Progenitor cell of endocrine pancreas (in vitro differentiated cells): ENCODE measurements at regions not wholly inside any gene's neighbourhood (a gene's known extent, or its start where the extent isn't known, plus 50 kb on each side); places are given as distances from the start of the nearest gene placed in this dataset.

ENCODE experiments used
- DNase-seq: peaks from one replicate; pipeline ENCODE4 v3.0.0; 2021; ENCODE audit warnings: low spot score; ENCODE audit not compliant: unreplicated experiment
- H3K27ac Mint-ChIP-seq: 2 replicates; pipeline ENCODE4 v1.8.0; 2021; ENCODE audit warnings: mild to moderate bottlenecking, moderate library complexity, mixed read lengths
- H3K27me3 Mint-ChIP-seq: 2 replicates; pipeline ENCODE4 v1.8.0; 2021; ENCODE audit warnings: mixed read lengths
- H3K36me3 Mint-ChIP-seq: 2 replicates; pipeline ENCODE4 v1.8.0; 2022; ENCODE audit warnings: mixed read lengths; ENCODE audit not compliant: insufficient read depth
- H3K4me1 Mint-ChIP-seq: 2 replicates; pipeline ENCODE4 v1.8.0; 2021; ENCODE audit warnings: low read depth, mixed read lengths
- H3K4me3 Mint-ChIP-seq: 2 replicates; pipeline ENCODE4 v1.8.0; 2021; ENCODE audit warnings: low read depth, mild to moderate bottlenecking, moderate library complexity, mixed read lengths
- H3K9me3 Mint-ChIP-seq: 2 replicates; pipeline ENCODE4 v1.8.0; 2021; ENCODE audit warnings: low read depth, mixed read lengths
- TF ChIP-seq, protein P1 (sequence below): fragments of 200-600 bp; sonication (generic); IDR thresholded peaks from one replicate; pipeline ENCODE4 v1.5.0; 2021; ENCODE audit warnings: antibody characterized with exemption, mild to moderate bottlenecking; ENCODE audit not compliant: unreplicated experiment

- no peaks in the 10 kb centered on the region for H3K36me3 Mint-ChIP-seq
Observed at GRCh38 chr16:59351305-59351903, 617.3 kb upstream of the GOT2 start.

DNA sequence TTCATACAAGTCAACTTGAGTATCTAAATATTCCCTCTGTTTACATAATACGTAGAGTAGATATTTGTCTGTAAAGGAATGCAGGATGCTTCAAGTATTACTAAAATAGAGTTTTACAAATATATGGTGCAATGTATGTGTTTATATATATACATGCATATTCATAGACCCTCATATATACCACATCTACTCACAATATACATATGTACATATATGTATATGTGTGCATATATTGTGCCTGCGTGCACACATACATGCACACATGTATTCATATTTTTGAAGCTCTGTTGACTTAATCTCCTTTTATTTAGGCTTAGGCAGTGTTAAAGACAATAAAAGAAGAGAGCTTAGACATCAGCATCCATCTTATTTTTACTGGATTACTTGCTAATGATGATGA lies 616.6 kb upstream of the GOT2 start:
- TF ChIP-seq, protein P1, sequence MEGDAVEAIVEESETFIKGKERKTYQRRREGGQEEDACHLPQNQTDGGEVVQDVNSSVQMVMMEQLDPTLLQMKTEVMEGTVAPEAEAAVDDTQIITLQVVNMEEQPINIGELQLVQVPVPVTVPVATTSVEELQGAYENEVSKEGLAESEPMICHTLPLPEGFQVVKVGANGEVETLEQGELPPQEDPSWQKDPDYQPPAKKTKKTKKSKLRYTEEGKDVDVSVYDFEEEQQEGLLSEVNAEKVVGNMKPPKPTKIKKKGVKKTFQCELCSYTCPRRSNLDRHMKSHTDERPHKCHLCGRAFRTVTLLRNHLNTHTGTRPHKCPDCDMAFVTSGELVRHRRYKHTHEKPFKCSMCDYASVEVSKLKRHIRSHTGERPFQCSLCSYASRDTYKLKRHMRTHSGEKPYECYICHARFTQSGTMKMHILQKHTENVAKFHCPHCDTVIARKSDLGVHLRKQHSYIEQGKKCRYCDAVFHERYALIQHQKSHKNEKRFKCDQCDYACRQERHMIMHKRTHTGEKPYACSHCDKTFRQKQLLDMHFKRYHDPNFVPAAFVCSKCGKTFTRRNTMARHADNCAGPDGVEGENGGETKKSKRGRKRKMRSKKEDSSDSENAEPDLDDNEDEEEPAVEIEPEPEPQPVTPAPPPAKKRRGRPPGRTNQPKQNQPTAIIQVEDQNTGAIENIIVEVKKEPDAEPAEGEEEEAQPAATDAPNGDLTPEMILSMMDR = no peak
- Mint-ChIP-seq H3K4me1 (peaks cover 4% of the 10 kb centered on the region), H3K36me3 (no peaks in the 10 kb centered on the region), H3K9me3 (peaks cover 3% of the 10 kb centered on the region), H3K27me3 (no peaks in the 10 kb centered on the region), H3K27ac (no peak overlapping the region), H3K4me3 (no peak overlapping the region)
- DNase-seq = no peak

More at GRCh38 chr16:59351305-59351903, 617.3 kb upstream of the GOT2 start:
- H3K27me3 Mint-ChIP-seq = no peaks in the 10 kb centered on the region
- H3K4me1 Mint-ChIP-seq = peaks cover 11% of the 10 kb centered on the region
- no peak for DNase-seq
- no peak overlapping the region for H3K27ac Mint-ChIP-seq
- peaks cover 3% of the 10 kb centered on the region for H3K9me3 Mint-ChIP-seq
- H3K4me3 Mint-ChIP-seq = no peak overlapping the region
- TF ChIP-seq, protein P1 = no peak

DNA sequence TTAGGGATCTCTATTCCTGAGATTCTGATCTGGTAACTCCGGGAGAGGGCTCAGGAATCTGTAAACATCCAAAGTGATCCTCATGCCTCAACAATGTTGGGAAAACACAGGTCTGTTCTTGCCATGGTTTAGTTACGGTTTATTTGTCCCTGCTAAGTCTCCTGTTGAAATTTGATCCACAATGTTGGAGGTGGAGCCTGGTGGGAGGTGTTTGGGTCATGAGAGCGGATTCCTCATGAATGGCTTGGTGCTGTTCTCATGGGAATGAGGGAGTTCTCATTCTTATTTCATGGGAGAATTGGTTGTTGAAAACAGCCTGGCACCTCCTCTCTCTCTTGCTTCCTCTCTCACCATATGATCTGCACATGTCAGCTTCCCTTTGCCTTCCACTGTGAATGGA lies 608.6 kb upstream of the GOT2 start:
- peaks cover 9% of the 10 kb centered on the region for H3K27me3 Mint-ChIP-seq
- no peak overlapping the region for H3K4me3 Mint-ChIP-seq
- H3K27ac Mint-ChIP-seq = no peak overlapping the region
- H3K4me1 Mint-ChIP-seq = no peaks in the 10 kb centered on the region
- H3K36me3 Mint-ChIP-seq = no peaks in the 10 kb centered on the region
- TF ChIP-seq, protein P1 = no peak
- peaks cover 3% of the 10 kb centered on the region for H3K9me3 Mint-ChIP-seq
- DNase-seq = no peak

DNA sequence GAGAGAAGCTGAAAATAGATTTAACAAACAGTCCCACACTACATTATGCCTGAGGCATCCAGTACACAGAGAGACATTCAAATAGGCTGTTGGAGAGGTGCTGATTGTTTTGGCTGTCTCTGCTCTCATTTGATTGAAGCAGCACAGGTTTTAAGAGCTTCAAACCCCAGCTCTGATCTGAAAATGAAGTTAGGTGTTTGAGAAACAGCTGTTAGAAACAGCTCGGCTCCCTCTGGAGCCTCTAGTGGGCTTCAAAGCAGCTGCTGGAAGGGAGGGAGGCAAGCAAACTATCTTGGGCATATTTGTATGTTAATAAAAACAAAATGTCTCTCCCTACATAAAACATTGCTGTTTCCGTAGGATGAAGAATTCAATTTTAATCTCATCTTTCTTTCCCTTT lies 607.3 kb upstream of the GOT2 start:
- Mint-ChIP-seq H3K27ac (no peak overlapping the region), H3K4me1 (no peaks in the 10 kb centered on the region), H3K36me3 (no peaks in the 10 kb centered on the region), H3K27me3 (peaks cover 9% of the 10 kb centered on the region), H3K4me3 (no peak overlapping the region), H3K9me3 (peaks cover 3% of the 10 kb centered on the region)
- TF ChIP-seq, protein P1 = peak; percentile 22
- DNase-seq = no peak

- Mint-ChIP-seq H3K27me3 (peaks cover 7% of the 10 kb centered on the region), H3K27ac (no peak overlapping the region), H3K36me3 (no peaks in the 10 kb centered on the region)
Observed at GRCh38 chr16:59339871-59340270, 605.8 kb upstream of the GOT2 start.

More at GRCh38 chr16:59339871-59340270, 605.8 kb upstream of the GOT2 start:
- no peak overlapping the region for H3K4me3 Mint-ChIP-seq
- peaks cover 3% of the 10 kb centered on the region for H3K9me3 Mint-ChIP-seq
- TF ChIP-seq, protein P1 = no peak
- no peak for DNase-seq
- H3K4me1 Mint-ChIP-seq = no peaks in the 10 kb centered on the region
